Limb (tissue), 2 donors: ENCODE measurements at regions not wholly inside any gene's neighbourhood (a gene's known extent, or its start where the extent isn't known, plus 50 kb on each side); places are given as distances from the start of the nearest gene placed in this dataset.
"Not testable (repeated sequence)": the region's sequence is repeated elsewhere in the genome, so short reads cannot be mapped to it uniquely, and the experiment has no call there.

ENCODE experiments used
- DNase-seq, 2 donors: peaks; one replicate each; pipeline ENCODE4 v3.0.0-alpha.2; 2016; ENCODE audit errors: extremely low spot score in 2 of 2

GRCh38 chr14:29982171-29982570, 54.5 kb upstream of the PRKD1 start:
- no peak for DNase-seq

- DNase-seq, result no peak
Measured at GRCh38 chr14:29982993-29983392, 55.3 kb upstream of the PRKD1 start.

- not testable (repeated sequence) for DNase-seq
Measured at GRCh38 chr14:29990344-29990857, 62.8 kb upstream of the PRKD1 start.

- DNase-seq, result no peak
Measured at GRCh38 chr14:29990993-29991392, 63.3 kb upstream of the PRKD1 start.

GRCh38 chr14:29993143-29993542, 65.5 kb upstream of the PRKD1 start:
- DNase-seq, result no peak

- DNase-seq, result no peak
Measured at GRCh38 chr14:29999013-29999539, 71.4 kb upstream of the PRKD1 start.

- no peak for DNase-seq
Measured at GRCh38 chr14:30002859-30003258, 75.2 kb upstream of the PRKD1 start.

GRCh38 chr14:30005114-30005808, 77.6 kb upstream of the PRKD1 start:
- DNase-seq, result peak in 1 of 2 donors; percentile 79

GRCh38 chr14:30006695-30007094, 79.0 kb upstream of the PRKD1 start:
- DNase-seq, result no peak

- DNase-seq, result no peak
Measured at GRCh38 chr14:30015489-30015888, 87.8 kb upstream of the PRKD1 start.

GRCh38 chr14:30016002-30016401, 88.4 kb upstream of the PRKD1 start:
- no peak for DNase-seq

- DNase-seq, result no peak
Measured at GRCh38 chr14:30017370-30017993, 89.8 kb upstream of the PRKD1 start.

- no peak for DNase-seq
Measured at GRCh38 chr14:30020271-30020670, 92.6 kb upstream of the PRKD1 start.

GRCh38 chr14:30020687-30021086, 93.0 kb upstream of the PRKD1 start:
- no peak for DNase-seq

GRCh38 chr14:30023350-30023749, 95.7 kb upstream of the PRKD1 start:
- DNase-seq, result not testable (repeated sequence)

- DNase-seq, result no peak
Measured at GRCh38 chr14:30034152-30034551, 106.5 kb upstream of the PRKD1 start.

- no peak for DNase-seq
Measured at GRCh38 chr14:30035361-30035760, 107.7 kb upstream of the PRKD1 start.

GRCh38 chr14:30045720-30046119, 118.1 kb upstream of the PRKD1 start:
- DNase-seq, result no peak

- no peak for DNase-seq
Measured at GRCh38 chr14:30053103-30053502, 125.5 kb upstream of the PRKD1 start.

GRCh38 chr14:30054201-30054600, 126.6 kb upstream of the PRKD1 start:
- DNase-seq, result no peak

- no peak for DNase-seq
Measured at GRCh38 chr14:30058401-30058800, 130.8 kb upstream of the PRKD1 start.

- DNase-seq, result no peak
Measured at GRCh38 chr14:30063746-30064145, 136.1 kb upstream of the PRKD1 start.

GRCh38 chr14:30064454-30064853, 136.8 kb upstream of the PRKD1 start:
- DNase-seq, result no peak
